Transverse colon (tissue), 3 donors: ENCODE measurements at regions not wholly inside any gene's neighbourhood (a gene's known extent, or its start where the extent isn't known, plus 50 kb on each side); places are given as distances from the start of the nearest gene placed in this dataset.

Source experiments
- EP300 ChIP-seq: sonication (generic); formaldehyde crosslinking; IDR thresholded peaks from one replicate; pipeline ENCODE4 v1.6.1; 2017; ENCODE audit warnings: antibody characterized with exemption, low read depth
- POLR2A ChIP-seq: fragments of 450-650 bp; IDR thresholded peaks from one replicate; pipeline ENCODE4 v1.6.1; 2016; ENCODE audit warnings: antibody characterized with exemption, mild to moderate bottlenecking, moderate library complexity
- TF ChIP-seq, protein P1 (sequence below), 5 experiments: fragments of 200-600 bp in 3 of 5; fragments of 450-650 bp in 2 of 5; sonication (generic) in 3 of 5; IDR thresholded peaks; 1 replicate in 2 of 5; 2 replicates in 3 of 5; pipeline ENCODE4 v1.5.1; 2016 to 2017; ENCODE audit warnings: antibody characterized with exemption in 5 of 5, inconsistent platforms in 3 of 5, mild to moderate bottlenecking in 2 of 5, moderate library complexity in 1 of 5

DNA sequence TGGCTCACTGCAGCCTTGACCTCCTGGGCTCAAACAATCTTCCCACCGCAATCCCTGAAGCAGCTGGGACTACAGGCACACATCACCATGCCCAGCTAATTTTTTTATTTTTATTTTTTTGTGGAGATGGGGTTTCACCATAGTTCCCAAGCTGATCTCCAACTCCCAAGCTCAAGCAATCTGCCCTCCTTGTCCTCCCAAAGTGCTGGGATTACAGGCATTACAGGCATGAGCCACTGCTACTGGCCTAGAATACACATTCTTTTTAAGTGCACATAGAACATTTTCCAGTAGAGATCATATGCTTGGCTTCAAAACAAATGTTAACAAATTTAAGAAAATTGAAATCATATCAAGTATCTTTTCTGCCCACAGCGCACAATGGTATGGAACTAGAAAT is 176.8 kb upstream of the MARCKS start:
- TF ChIP-seq, protein P1, sequence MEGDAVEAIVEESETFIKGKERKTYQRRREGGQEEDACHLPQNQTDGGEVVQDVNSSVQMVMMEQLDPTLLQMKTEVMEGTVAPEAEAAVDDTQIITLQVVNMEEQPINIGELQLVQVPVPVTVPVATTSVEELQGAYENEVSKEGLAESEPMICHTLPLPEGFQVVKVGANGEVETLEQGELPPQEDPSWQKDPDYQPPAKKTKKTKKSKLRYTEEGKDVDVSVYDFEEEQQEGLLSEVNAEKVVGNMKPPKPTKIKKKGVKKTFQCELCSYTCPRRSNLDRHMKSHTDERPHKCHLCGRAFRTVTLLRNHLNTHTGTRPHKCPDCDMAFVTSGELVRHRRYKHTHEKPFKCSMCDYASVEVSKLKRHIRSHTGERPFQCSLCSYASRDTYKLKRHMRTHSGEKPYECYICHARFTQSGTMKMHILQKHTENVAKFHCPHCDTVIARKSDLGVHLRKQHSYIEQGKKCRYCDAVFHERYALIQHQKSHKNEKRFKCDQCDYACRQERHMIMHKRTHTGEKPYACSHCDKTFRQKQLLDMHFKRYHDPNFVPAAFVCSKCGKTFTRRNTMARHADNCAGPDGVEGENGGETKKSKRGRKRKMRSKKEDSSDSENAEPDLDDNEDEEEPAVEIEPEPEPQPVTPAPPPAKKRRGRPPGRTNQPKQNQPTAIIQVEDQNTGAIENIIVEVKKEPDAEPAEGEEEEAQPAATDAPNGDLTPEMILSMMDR (IDR thresholded peaks at IDR 0.05): no peak
- TF ChIP-seq POLR2A: no peak
- no peak for TF ChIP-seq EP300
